HG03457 (cell line): ENCODE measurements at regions not wholly inside any gene's neighbourhood (a gene's known extent, or its start where the extent isn't known, plus 50 kb on each side); places are given as distances from the start of the nearest gene placed in this dataset.

Source experiments
- ATAC-seq: cut with Tn5 transposase; IDR thresholded peaks from one replicate; pipeline ENCODE4 v1.9.1; 2021; ENCODE audit warnings: moderate number of reproducible peaks; ENCODE audit not compliant: unreplicated experiment

DNA sequence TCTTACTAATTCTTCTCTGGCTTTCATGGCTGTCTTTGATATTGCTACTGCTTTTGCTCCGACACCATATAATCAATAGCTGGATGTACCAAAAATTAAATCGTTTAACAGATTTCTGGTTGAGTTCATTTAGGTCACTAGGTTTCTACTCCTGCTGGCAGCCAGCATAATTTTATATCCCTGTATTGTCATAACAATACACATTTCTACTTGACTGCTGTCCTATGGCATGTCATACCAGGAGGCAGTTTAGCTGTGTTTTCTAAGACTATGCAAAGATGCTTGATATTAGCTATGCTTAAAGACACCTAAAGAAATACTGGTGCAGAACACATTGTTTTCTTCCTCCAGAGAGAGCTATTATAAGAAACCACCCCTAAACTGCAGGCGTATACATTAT, 337.2 kb upstream of the CDH6 start:
- ATAC-seq = no peak

DNA sequence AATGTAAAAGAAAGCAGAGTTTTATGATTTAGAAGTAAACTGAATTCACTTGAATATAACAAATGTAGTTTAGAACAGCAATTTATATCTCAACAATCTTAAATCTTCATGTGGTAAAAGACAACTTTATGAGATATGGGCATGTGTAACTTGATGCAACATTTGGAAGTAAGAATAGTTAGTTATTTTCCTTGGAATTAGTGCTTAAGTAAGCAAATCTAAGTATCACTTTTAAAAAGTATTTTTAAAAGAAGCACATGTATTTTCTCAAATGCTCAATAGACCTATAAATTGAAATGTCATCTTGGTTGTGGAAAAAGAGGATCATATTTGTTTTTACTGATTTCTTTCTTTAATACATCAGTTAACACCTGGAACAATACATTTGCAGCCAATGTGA, 340.3 kb upstream of the CDH6 start:
- no peak for ATAC-seq

DNA sequence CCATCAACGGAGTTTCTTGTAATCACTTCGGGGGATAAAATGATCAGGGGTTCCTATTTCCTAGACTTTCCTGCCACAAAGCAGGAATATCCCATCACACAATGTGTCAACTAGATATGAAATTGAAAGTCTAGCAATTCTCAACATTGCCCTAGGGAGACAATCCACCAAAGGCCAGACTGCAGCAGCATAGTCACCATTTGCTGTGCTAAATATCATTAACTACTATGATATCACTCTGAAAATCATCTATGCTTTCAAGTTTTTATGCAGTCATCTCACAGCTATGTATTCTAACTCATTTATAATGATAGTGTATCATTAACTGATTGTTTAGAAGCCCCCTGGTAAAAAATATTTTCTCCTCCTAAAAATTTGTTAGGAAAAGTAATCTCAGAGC, 342.6 kb upstream of the CDH6 start:
- no peak for ATAC-seq

DNA sequence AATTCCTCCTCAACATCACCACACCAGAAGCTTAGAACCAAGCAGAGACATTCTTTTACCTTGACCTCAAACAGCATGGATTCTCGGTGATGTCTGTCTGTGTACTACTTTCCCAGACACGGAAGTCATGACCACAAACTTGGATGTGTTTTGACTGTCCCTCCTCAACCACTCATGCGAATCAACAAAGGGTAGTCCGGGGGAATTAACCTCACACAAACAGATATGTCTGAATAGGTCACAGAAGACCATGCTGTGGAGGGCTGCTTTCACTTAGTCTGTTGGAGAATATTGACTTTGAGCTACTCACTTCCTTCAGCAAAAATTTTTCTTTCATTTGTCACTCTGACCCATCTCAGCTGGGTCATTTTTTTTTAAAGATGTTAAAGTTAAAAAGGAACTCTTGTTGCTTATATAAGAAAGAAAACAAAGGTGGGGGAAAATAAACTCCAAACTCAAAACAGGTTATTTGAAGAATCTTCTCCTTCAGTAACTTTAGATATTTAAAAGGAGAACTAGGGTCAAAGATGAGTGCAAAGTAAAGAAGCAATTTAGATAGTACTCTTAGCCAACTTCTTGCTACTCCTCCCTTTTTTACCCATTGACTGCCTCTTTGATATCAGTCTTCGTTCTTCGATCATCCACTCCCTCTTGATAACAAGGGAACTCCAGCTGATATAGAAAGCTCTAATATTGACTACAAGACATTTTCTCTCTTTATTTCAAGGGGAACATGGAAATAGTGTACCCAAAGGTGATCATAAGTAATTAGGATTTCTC, 343.4 kb upstream of the CDH6 start:
- ATAC-seq = no peak

DNA sequence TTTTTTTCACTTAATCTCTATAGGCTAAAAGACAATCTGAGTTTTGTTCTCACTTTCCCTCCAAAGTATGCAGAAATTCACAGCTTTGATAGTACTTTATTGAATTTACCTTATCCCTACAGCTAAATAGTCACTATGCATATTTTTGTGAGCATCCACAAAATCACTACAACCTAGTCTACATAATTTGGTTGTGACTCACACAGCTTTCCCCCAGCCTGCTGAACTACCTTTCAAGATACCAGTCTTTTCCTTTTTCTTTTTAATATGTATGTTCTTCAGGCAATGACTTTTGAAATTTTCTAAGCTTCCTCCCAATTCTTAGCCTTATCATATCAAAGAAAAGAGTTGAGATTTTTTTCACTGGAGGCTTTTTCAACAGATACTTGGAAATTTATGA, 347.3 kb upstream of the CDH6 start:
- no peak for ATAC-seq

DNA sequence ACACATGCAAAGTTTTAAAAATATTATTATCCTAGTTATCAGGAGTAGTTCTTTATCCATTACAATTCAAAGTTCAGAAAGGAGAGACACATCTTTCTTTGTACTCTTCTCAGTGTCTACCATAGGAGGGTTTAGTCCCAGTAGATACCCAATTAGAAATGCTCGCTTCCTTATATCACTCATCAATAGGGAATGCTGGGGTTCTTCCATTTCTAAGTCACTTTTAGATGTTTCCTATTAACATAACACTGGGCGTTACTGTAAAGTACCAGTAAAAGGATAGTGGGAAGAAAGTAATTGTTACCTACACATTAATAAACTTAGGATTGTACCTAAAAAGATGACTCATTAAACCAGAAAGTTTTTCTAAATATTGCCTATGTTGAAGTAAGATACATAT, 348.3 kb upstream of the CDH6 start:
- ATAC-seq = no peak

DNA sequence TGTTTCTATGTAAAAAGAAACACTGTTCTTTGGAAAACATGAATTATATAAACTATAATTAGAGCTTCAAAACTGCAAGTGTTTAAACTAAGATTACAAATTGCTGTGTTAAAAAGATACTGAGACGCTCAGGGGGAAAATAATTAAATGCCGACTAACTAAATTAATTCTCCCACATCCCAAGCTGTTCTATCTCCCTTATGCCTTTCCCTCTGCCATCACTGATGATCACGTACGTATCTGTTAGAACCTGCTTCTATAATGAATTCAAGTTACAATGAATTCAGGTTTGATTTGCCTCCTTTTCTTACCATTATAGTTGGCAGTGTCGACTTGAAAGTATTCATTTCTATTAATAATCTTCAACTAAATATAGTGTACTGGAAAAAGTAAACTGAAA, 349.9 kb upstream of the CDH6 start:
- no peak for ATAC-seq

DNA sequence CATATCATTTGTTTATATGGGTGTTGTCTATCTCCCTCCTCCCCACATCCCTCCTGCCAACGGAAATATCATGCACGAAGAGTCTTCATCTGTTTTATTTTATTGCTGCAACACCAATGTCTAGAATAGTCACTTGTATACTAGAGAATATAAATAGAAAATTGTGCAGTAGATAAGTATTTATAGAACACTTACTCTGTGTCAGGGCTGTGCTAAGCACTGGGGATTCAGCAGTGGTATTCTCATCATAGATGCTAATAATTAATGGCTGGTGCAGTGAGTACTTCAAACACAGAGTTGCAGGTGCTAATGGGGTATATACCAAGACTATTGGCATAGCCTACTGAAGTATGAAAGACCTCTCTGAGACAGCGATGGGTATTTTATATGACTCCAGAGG, 353.5 kb upstream of the CDH6 start:
- no peak for ATAC-seq

DNA sequence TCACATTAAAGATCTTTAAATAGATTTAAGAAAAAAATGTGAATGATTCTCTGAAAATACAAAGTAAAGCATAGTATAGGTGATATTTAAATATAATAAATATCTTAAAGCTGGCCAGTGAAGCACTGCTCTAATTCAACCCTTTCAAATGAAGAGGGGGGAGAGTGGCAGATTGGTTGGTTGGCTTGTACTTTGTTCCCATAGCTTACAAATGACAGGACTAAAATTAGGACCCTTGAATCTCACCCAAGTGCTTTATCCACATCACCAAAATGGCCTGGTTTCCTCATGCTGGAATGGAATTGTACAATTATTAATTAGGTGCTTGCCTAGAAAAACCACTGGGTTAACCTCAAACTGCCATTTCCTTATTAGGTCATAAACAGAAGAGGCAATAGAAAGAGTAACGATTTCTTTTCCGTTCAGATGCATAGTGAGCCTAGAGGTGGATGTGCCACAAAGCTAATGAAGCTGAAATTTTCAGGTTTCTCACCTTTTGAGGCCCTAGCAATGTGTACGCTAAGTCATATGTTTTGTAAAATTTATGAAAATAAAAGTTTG, 354.5 kb upstream of the CDH6 start:
- ATAC-seq = no peak

DNA sequence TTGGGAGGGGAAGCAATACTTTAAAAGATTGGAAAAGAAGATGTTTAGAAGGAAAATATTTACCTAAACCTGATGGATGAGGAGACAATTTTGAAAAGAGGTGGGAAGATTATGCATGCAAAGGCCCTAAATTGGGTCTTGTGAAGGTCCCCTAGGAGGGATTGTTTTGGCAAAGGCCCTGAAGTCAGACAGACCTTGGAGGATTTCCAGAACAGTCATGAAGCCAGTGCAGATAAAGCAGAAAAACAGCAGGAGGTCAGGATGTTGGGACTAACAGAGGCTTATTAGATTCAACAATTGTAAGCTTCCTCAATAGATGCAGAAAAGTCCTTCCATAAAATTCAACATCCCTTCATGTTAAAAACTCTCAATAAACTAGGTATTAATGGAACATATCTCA, 361.0 kb upstream of the CDH6 start:
- ATAC-seq = no peak

DNA sequence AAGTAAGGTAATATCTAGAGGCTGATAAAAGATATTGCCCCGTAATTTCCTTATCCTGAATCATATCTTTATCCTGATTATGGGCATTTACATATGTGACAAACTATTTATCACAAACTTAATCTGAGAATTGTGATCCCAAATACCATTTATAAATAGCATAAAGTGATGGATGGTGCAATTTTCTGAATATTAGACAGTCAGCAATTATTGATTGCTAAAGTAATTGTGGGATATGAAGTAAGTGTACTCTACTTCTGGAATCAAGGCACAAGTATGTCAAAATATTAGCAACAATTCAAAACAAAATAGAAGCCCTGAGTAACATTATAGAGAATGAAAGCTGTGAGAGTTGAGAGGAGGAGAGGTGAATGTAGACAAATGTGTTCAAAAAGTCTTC, 361.9 kb upstream of the CDH6 start:
- no peak for ATAC-seq

DNA sequence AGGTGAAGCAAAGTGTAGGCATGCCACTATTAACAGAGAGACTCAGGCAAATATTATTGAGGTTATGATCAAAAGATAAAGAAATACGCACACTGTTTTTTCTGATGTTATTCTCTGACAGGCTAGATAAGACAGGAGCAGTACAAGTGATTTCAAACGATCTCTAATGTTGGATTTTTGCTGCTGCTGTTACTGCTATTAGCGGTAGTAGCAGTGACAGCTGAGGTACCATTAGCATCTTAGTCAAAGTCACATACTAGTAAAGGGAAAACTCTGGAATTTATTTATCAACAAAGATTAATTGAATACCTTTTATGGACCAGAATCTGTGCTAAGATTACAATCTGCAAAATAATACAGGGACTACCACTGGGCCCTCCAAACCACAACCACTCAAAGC, 362.4 kb upstream of the CDH6 start:
- no peak for ATAC-seq

DNA sequence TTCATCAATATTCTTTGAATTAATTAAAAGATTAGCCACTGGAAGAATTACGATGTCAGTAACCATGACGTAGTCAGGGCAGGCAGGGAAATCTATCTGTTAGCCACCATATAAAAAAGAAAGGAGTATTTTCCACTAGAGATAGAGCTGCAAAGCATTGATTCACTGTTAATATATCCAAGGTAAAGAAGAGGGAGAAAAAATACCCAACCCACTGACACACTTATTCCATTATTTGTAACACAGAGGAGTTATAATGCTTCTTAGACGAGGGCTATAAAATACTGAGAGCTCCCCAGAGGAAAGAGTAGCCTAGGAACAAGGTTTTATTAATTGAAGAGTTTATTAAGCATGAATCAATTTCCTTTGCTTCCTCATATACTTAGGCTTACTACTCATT, 382.2 kb upstream of the CDH6 start:
- ATAC-seq = no peak

DNA sequence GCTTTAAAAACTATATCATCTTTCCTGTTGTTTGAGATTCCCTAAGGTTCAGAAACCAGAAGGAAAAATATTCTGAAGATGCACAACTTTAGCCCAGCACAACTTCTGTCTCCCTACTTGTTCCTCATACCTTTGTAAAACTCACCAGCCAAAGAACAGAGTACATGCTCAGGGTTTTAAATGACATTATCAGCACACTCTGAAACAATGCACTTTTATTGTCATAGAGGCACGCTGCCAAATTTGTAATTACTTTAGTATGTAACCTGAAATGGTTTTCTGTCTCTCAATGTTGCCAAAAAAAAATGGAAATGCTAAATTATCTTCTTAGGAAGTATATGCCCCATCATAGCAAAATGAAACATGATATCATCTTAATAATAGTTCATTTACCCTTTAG, 383.6 kb upstream of the CDH6 start:
- ATAC-seq = no peak

DNA sequence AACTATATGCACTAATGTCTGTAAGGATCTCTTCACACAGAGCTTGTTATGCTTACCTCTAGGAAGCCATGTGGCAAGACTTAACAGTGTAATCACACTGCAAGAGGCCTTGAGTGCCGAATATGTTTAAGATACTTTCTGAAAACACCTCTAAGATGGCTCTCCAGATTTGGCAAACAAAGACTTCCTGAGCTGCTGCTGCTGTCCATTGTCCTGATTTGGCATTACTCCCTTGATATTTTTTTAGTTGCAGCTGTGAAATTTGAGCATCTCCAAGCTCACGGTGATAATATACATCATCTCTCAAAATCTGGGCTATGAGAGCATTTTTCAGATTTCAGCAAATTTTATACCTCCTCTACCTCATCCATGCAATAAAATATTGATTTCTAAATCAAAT, 384.5 kb upstream of the CDH6 start:
- ATAC-seq = no peak

DNA sequence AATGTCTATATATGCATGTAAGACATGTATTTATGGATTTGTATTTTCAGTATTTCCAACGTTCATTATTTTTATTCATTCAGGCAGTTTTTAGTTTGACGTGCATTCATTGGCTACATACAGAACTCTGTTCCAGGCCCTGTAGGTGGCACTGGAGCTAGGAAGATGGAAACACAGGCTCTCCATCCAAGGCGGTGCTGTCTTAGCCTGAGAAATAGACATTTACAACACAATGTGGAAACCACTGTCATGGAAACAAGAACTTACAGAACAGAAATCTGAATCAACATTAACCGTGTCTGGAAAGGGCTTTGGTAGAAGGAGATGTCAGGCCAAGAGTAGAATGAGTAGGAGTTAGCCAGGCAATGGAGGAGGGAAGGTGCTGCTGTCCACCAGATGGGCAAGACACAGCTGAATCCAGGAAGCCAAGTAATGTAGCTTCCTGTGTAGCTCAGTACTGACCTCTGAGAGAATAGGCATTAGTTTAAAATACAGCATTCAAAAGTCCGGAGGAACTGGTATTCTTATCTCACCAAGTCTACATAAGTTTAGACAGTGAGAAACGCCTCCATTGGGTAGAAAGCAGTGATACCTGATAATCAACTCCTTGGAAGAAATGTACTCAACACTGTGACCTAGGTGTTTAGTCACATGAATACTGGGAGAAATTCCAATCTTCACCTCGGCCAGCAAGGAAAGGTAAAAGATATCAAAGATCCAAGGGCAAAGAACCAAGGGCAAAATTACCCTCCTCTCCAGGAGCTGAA, 388.6 kb upstream of the CDH6 start:
- ATAC-seq = no peak

DNA sequence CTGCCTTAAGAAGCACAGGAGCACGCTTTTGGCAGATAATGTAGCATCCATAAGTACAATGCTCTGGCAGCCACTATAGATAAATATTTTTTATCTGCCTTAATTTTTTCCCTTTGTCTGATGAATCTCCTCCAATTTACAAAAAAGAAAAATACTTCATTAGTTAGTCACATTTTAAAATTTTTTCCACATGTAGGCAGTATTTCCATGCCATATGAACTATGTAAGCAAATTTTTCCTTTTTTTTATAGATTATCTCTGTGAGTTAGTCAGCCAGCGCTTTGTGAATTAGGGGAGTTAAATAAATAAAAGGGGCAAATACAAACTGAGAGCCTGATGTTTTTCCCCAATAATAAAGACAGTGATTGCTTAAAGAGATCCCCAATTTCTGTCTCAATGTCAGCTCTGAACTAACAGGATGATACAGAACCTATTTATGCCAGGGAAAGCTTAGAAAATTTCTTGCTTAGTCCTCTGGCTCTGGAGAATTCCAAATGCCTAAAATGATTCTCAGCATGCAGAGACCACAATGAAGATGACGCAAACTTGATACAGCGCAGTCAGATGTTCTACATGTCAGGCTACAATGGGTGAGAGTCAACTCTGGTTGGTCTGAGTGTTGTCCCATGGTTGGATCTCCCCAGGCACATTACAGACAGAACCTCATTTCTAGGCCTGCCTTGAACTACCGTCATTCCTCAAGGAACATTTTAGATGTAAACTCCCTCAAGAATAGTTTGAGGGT, 390.4 kb upstream of the CDH6 start:
- ATAC-seq = no peak

DNA sequence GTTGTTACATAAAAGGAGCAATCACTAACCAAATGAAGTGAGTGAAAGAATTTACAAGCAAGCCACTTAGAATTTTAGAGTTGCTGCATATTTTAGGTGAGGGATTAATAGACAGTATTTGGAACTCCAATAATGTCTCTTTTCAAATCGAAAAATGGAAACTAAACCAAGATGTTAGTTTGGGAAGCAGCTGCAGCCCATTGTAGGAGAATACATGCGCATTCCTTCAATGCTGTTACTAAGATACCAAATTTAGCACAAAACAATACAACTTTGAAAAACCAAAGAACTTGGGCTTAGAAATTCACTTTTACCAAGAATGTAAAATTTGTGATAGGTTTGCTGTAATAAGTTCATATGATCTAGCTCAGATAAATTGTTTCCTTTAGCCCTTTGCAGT, 411.8 kb upstream of the CDH6 start:
- no peak for ATAC-seq

DNA sequence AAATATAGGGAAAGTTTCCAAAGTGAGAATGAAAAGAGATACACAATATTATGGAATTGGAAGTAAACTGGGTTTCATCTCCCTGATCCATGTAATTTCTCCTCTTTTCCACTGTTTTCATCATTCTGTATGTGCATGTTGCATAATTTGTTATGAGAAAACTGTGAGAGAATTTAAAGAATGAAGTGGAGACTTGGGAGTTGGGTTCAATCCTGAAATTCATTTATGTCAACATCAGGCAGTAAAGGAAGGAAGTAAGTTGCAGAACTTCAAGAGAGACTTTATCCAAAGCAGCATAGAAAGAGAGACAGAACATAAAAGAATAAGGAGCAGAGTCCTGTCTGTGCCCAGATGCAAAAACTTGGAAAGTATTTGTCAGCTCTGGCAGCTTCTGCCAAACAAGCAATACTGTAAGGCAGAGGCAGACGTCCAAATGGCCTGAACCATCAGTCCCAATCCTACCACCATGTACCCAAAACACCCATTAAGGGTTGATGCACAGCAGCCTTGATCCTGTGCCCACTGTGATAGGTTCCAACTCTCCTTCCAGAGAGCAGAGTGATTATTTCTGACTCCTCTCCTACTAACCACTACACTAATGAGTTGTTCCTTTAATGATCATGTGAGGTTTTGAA, 425.3 kb upstream of the CDH6 start:
- ATAC-seq = no peak

DNA sequence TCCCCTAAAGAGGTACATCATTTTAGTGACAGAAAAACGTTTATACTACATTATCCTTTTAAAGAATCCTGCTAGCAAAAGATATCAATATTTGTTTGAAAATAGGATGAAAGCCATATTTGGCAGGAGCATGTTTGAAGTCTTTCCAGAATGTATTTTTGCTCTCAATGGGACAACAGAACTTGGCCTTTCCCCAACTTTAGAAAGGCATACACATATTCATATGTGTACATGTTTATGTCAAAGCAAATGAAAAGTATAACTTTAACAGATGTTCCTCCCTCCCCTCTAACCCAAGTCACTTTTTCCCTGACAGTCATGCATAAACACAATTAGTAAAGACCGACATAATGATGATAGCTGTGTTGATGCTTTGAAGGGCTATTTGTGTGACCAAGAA, 427.8 kb upstream of the CDH6 start:
- no peak for ATAC-seq

DNA sequence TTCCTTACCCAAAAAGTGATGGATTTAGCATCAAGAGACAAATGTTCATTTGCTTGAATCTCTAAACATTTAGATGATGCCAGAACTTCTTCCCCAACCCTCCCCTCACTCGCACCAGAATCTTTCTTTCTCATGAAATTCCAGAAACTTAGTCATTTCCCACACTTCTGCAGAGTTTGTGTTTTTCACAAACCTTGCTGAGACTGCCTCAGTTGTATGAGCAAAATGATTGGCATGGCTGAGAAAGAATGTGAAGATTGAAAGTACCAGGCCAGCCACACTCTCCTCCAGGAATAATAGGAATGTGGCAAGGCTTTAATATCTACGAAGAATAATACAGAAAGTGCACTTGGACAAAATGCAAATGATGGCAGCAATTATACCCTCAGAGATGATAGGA, 428.3 kb upstream of the CDH6 start:
- no peak for ATAC-seq
